Adrenal gland (tissue), 9 donors: ENCODE measurements at regions not wholly inside any gene's neighbourhood (a gene's known extent, or its start where the extent isn't known, plus 50 kb on each side); places are given as distances from the start of the nearest gene placed in this dataset.
"Not testable (repeated sequence)": the region's sequence is repeated elsewhere in the genome, so short reads cannot be mapped to it uniquely, and the experiment has no call there.

ENCODE experiments used
- DNase-seq, 7 donors: peaks; one replicate each; pipeline ENCODE4 v3.0.0-alpha.2; 2019 to 2020
- H3K27ac ChIP-seq, 5 donors: fragments of 200-600 bp; sonication (generic) in 4 of 5; 1 replicate in 3 of 5; 2 replicates in 2 of 5; pipeline versions ENCODE4 v1.5.1 to v1.8.0; 2016 to 2020; ENCODE audit warnings: mild to moderate bottlenecking in 1 of 5
- H3K27me3 ChIP-seq: fragments of 200-600 bp; 2 replicates; pipeline ENCODE4 v1.8.0; 2021
- H3K36me3 ChIP-seq, 2 donors: fragments of 200-600 bp; replicated peaks in 1 of 2; 1 replicate in 1 of 2; 2 replicates in 1 of 2; pipeline versions ENCODE4 v1.5.1 to v1.8.0; 2018 to 2022
- H3K4me1 ChIP-seq, 2 donors: fragments of 200-600 bp; replicated peaks in 1 of 2; 1 replicate in 1 of 2; 2 replicates in 1 of 2; pipeline versions ENCODE4 v1.5.1 to v1.8.0; 2018 to 2021
- H3K4me3 ChIP-seq, 4 donors: fragments of 200-600 bp; sonication (generic) in 3 of 4; one replicate each; pipeline ENCODE4 v1.5.1; 2016 to 2018
- H3K9me3 ChIP-seq, 3 donors: fragments of 200-600 bp; sonication (generic) in 1 of 3; replicated peaks in 1 of 3; 1 replicate in 2 of 3; 2 replicates in 1 of 3; pipeline versions ENCODE4 v1.5.1 to v1.8.0; 2016 to 2021
- CTCF ChIP-seq, 6 experiments: fragments of 450-650 bp in 4 of 6; fragments of 200-600 bp in 2 of 6; sonication (generic) in 1 of 6; IDR thresholded peaks; 1 replicate in 5 of 6; 2 replicates in 1 of 6; pipeline versions ENCODE4 v1.5.1 to v1.8.0; 2016 to 2021; ENCODE audit warnings: antibody characterized with exemption in 6 of 6, mild to moderate bottlenecking in 2 of 6, moderate library complexity in 1 of 6
- POLR2A ChIP-seq, 2 donors: fragments of 450-650 bp; IDR thresholded peaks; one replicate each; pipeline ENCODE4 v1.6.1; 2017; ENCODE audit warnings: antibody characterized with exemption in 2 of 2, mild to moderate bottlenecking in 2 of 2, moderate library complexity in 1 of 2
- whole genome bisulfite sequencing, 4 donors: extraction: QIAGEN DNeasy Blood & Tissue Kit in 2 of 4; methylation state at CpG; one replicate each; pipeline versions ENCODE4 v1.1.5 to v1.1.7; 2013 to 2017; 5-methylcytosine and 5-hydroxymethylcytosine counted together
- intact Hi-C, 2 donors: fragments of 100-400 bp; cut with DNase I; formaldehyde crosslinking; loops; one replicate each; pipeline versions ENCODE4 v1.14.1 to v1.15.0; 2022 to 2023
- donor health status: healthy with polysubstance abuse.
- donor health status: Bipolar disorder and iron deficiency.
- donor health status: DM: yes; HTN: yes; CAD: no.
- donor health status: DM: no; HTN: no; CAD: no.
- donor health status: DM: no; HTN: no; CAD: no.

- TF ChIP-seq CTCF (IDR thresholded peaks at IDR 0.05) (peak; percentile 31 to 77 (median 62)), POLR2A (IDR thresholded peaks at IDR 0.05) (no peak)
- intact Hi-C loops = loop anchor here (5.0 to 10.0 kb wide), 3 partner anchors 101 to 171 kb away; partner anchors contain the start of genes SEPTIN10 (in 1 of the 2) and SOWAHC (in 1 of the 2)
- WGBS, 4 donors = 25 to 40% (median 37%) methylated on average over 1 of the region's 1 CpG
- Histone ChIP-seq H3K36me3 (no peaks in the 10 kb centered on the region), H3K27me3 (no peaks in the 10 kb centered on the region), H3K4me1 (no peaks in the 10 kb centered on the region), H3K4me3 (no peak overlapping the region), H3K27ac (no peak overlapping the region), H3K9me3 (no peaks in the 10 kb centered on the region)
- DNase-seq = peak in 6 of 7 donors; percentile 45 to 71 (median 60)
Observed at GRCh38 chr2:109715313-109715805, 78.7 kb upstream of the RGPD5 start.

- H3K4me1 ChIP-seq, H3K4me3 ChIP-seq, H3K36me3 ChIP-seq, H3K9me3 ChIP-seq, H3K27me3 ChIP-seq, H3K27ac ChIP-seq: not testable (repeated sequence)
- peak in 1 of 7 donors; percentile 15 for DNase-seq
- intact Hi-C loops = loop anchor here (5.0 to 10.0 kb wide), 3 partner anchors 102 to 172 kb away; partner anchors contain the start of genes SEPTIN10 (in 1 of the 2) and SOWAHC (in 1 of the 2)
- 79 to 89% (median 82%) methylated on average over 4 of the region's 4 CpGs for WGBS, 4 donors
Observed at GRCh38 chr2:109716596-109716995, 77.5 kb upstream of the RGPD5 start.

- no peaks in the 10 kb centered on the region for H3K4me1 ChIP-seq
- TF ChIP-seq POLR2A (IDR thresholded peaks at IDR 0.05) (no peak), CTCF (IDR thresholded peaks at IDR 0.05) (no peak)
- H3K36me3 ChIP-seq = no peaks in the 10 kb centered on the region
- no peaks in the 10 kb centered on the region for H3K9me3 ChIP-seq
- 92 to 97% (median 95%) methylated on average over 2 of the region's 2 CpGs for WGBS, 4 donors
- no peak for DNase-seq
- intact Hi-C loops = loop anchor here (5.0 to 10.0 kb wide), 3 partner anchors 103 to 173 kb away; partner anchors contain the start of genes SEPTIN10 (in 1 of the 2) and SOWAHC (in 1 of the 2)
- H3K27me3 ChIP-seq = no peaks in the 10 kb centered on the region
- H3K4me3 ChIP-seq = no peak overlapping the region
- H3K27ac ChIP-seq = no peak overlapping the region
Observed at GRCh38 chr2:109718139-109718538, 76.0 kb upstream of the RGPD5 start.

- no peak overlapping the region for H3K27ac ChIP-seq
- no peaks in the 10 kb centered on the region for H3K4me1 ChIP-seq
- peak in 2 of 7 donors; percentile 2 to 4 for DNase-seq
- no peaks in the 10 kb centered on the region for H3K9me3 ChIP-seq
- TF ChIP-seq POLR2A (IDR thresholded peaks at IDR 0.05) (no peak), CTCF (IDR thresholded peaks at IDR 0.05) (no peak)
- H3K36me3 ChIP-seq = no peaks in the 10 kb centered on the region
- 84 to 90% (median 85%) methylated on average over 6 of the region's 6 CpGs for WGBS, 4 donors
- H3K4me3 ChIP-seq = no peak overlapping the region
- intact Hi-C loops = loop anchor here (5.0 to 10.0 kb wide), 3 partner anchors 105 to 175 kb away; partner anchors contain the start of genes SEPTIN10 (in 1 of the 2) and SOWAHC (in 1 of the 2)
- no peaks in the 10 kb centered on the region for H3K27me3 ChIP-seq
Observed at GRCh38 chr2:109719871-109720270, 74.2 kb upstream of the RGPD5 start.
